ENCODE measurements at regions not wholly inside any gene's neighbourhood (a gene's known extent, or its start where the extent isn't known, plus 50 kb on each side); places are given as distances from the start of the nearest gene placed in this dataset.

DNA sequence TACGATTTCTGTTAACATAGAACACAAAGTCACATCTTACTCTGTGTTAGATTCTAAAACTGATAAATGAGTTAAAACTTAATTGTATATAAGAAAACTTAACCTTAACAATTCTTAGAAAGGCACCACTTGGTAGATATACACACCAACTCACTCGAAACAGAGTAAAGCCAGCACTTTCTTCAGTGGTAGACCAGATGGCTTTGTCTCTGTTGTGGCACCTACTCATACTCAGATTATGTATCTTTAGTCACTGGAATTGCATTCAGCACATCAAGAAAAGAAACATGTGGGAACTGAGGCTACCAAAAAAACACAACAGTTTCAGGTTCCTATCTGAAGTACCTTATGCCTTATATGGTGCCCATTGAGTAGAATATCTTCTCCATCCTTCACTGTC, 192.5 kb downstream of the ZNF608 start:
- no peak overlapping the region for H3K4me2 ChIP-seq (ENCODE audit: unreplicated experiment)
- no peak overlapping the region for H3K4me3 ChIP-seq
- H3K79me2 ChIP-seq (ENCODE audit: insufficient read depth), result no peaks in the 10 kb centered on the region
- in situ Hi-C loops (cut with MboI), result no loop called here
- H3K9ac ChIP-seq, result no peak overlapping the region
- H3F3A ChIP-seq (ENCODE audit: insufficient read depth), result no peaks in the 10 kb centered on the region
- TF ChIP-seq EZH2 (IDR thresholded peaks at IDR 0.05; ENCODE audit: insufficient read depth, poor library complexity, severe bottlenecking) (no peak), EZH2phosphoT487 (IDR thresholded peaks at IDR 0.05; ENCODE audit: insufficient read depth, low read depth) (no peak)
- H3K27me3 ChIP-seq (replicated peaks; ENCODE audit: insufficient read depth), result 0 out of 2 replicates have a peak, but pooled peaks cover 2% of the 10 kb centered on the region
- DNase-seq, result no peak
- H3K9me2 ChIP-seq (ENCODE audit: insufficient read depth), result no peaks in the 10 kb centered on the region
- 76 to 78% methylated on average over 2 of the region's 2 CpGs for WGBS, 2 experiments (ENCODE audit: low coverage in 1 of 2, low lambda C conversion rate in 2 of 2, missing lambda C conversion rate in 2 of 2)
- no peaks in the 10 kb centered on the region for H4K20me1 ChIP-seq (ENCODE audit: insufficient read depth)
- no peaks in the 10 kb centered on the region for H3K36me3 ChIP-seq (ENCODE audit: low read depth)
- H3K4me1 ChIP-seq (ENCODE audit: insufficient read depth), result no peaks in the 10 kb centered on the region
- H3K27ac ChIP-seq, result no peak overlapping the region
- H2AFZ ChIP-seq, result no peak overlapping the region
- no peaks in the 10 kb centered on the region for H3K9me3 ChIP-seq (ENCODE audit: low read depth)

DNA sequence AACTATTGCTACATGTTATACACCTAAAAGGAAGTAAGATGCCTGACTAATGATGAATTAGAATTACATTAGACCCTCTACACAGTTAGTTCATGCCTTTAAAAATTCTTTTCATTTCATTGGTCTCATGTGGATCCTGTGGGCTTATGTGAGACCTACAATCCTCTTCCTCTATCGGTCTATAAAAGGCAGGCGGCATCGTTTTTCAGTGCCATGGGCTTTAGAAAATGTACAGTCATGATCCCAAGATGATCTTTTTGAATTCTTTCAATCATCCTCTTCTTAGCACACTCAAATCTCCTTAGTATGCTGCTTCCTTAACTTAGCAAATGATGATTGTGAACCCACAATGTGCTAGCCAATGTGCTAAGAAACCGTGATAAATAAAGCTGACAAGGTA, 193.9 kb downstream of the ZNF608 start:
- Histone ChIP-seq H3K9me3 (ENCODE audit: low read depth) (no peaks in the 10 kb centered on the region), H4K20me1 (ENCODE audit: insufficient read depth) (no peaks in the 10 kb centered on the region), H3K79me2 (ENCODE audit: insufficient read depth) (no peaks in the 10 kb centered on the region), H3K27me3 (replicated peaks; ENCODE audit: insufficient read depth) (0 out of 2 replicates have a peak, but pooled peaks cover 2% of the 10 kb centered on the region), H2AFZ (no peak overlapping the region), H3K4me3 (no peak overlapping the region), H3K9me2 (ENCODE audit: insufficient read depth) (no peaks in the 10 kb centered on the region), H3F3A (ENCODE audit: insufficient read depth) (no peaks in the 10 kb centered on the region), H3K27ac (no peak overlapping the region), H3K4me1 (ENCODE audit: insufficient read depth) (no peaks in the 10 kb centered on the region), H3K9ac (no peak overlapping the region), H3K36me3 (ENCODE audit: low read depth) (no peaks in the 10 kb centered on the region), H3K4me2 (ENCODE audit: unreplicated experiment) (no peak overlapping the region)
- in situ Hi-C loops (cut with MboI), result no loop called here
- no peak for TF ChIP-seq EZH2phosphoT487 (IDR thresholded peaks at IDR 0.05; ENCODE audit: insufficient read depth, low read depth)
- TF ChIP-seq EZH2 (IDR thresholded peaks at IDR 0.05; ENCODE audit: insufficient read depth, poor library complexity, severe bottlenecking), result no peak
- WGBS, 2 experiments (ENCODE audit: low coverage in 1 of 2, low lambda C conversion rate in 2 of 2, missing lambda C conversion rate in 2 of 2), result 79 to 81% methylated on average over 4 of the region's 4 CpGs
- no peak for DNase-seq

DNA sequence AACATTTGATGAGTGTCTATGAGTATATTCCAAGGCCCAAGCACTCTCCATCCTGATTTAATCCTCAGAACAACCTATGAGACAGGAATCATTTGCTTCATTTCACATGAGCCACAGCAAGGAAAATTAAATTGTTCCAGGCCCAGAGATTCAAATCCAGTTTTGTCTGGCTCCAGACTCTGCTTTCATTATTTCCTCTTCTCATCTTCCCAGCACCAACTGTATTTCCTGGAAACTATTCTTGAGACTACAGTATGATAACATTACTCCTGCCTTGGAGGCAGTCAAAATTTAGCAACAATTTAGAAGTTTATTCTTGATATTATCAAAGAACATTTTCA, 194.5 kb downstream of the ZNF608 start:
- Histone ChIP-seq H3F3A (ENCODE audit: insufficient read depth) (no peaks in the 10 kb centered on the region), H3K27ac (no peak overlapping the region), H4K20me1 (ENCODE audit: insufficient read depth) (no peaks in the 10 kb centered on the region), H3K9ac (no peak overlapping the region), H3K4me2 (ENCODE audit: unreplicated experiment) (no peak overlapping the region), H3K79me2 (ENCODE audit: insufficient read depth) (no peaks in the 10 kb centered on the region), H3K9me2 (ENCODE audit: insufficient read depth) (no peaks in the 10 kb centered on the region), H3K4me1 (ENCODE audit: insufficient read depth) (no peaks in the 10 kb centered on the region), H3K9me3 (ENCODE audit: low read depth) (no peaks in the 10 kb centered on the region), H3K4me3 (no peak overlapping the region), H3K36me3 (ENCODE audit: low read depth) (no peaks in the 10 kb centered on the region), H2AFZ (no peak overlapping the region), H3K27me3 (replicated peaks; ENCODE audit: insufficient read depth) (0 out of 2 replicates have a peak, but pooled peaks cover 2% of the 10 kb centered on the region)
- in situ Hi-C loops (cut with MboI), result no loop called here
- DNase-seq, result no peak
- no peak for TF ChIP-seq EZH2phosphoT487 (IDR thresholded peaks at IDR 0.05; ENCODE audit: insufficient read depth, low read depth)
- no peak for TF ChIP-seq EZH2 (IDR thresholded peaks at IDR 0.05; ENCODE audit: insufficient read depth, poor library complexity, severe bottlenecking)

DNA sequence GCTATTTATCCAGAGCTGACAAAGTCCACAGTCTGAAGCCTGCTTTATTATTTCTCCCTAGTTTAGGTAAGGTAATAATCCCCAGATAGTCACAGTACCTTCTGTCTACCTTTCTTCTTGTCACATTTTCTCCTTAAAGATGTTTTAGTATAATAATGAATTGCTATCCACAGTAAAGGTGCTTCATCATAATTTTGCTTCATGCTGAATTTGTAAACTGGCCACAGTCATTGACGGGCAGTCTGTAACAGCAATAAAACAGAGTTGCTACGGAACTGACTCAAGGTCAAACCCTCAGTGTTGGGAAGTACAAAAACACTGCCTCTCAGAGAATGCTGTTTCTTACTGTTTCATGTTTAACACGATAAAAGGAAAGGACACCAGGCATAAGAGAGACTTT, 195.7 kb downstream of the ZNF608 start:
- Histone ChIP-seq H3K79me2 (ENCODE audit: insufficient read depth) (no peaks in the 10 kb centered on the region), H3F3A (ENCODE audit: insufficient read depth) (no peaks in the 10 kb centered on the region), H3K9me2 (ENCODE audit: insufficient read depth) (no peaks in the 10 kb centered on the region), H3K9ac (no peak overlapping the region), H3K9me3 (ENCODE audit: low read depth) (no peaks in the 10 kb centered on the region), H3K4me2 (ENCODE audit: unreplicated experiment) (no peak overlapping the region), H3K36me3 (ENCODE audit: low read depth) (no peaks in the 10 kb centered on the region), H3K4me1 (ENCODE audit: insufficient read depth) (no peaks in the 10 kb centered on the region), H4K20me1 (ENCODE audit: insufficient read depth) (no peaks in the 10 kb centered on the region), H2AFZ (no peak overlapping the region), H3K4me3 (no peak overlapping the region), H3K27me3 (replicated peaks; ENCODE audit: insufficient read depth) (0 out of 2 replicates have a peak, but pooled peaks cover 2% of the 10 kb centered on the region), H3K27ac (no peak overlapping the region)
- TF ChIP-seq EZH2 (IDR thresholded peaks at IDR 0.05; ENCODE audit: insufficient read depth, poor library complexity, severe bottlenecking) (no peak), EZH2phosphoT487 (IDR thresholded peaks at IDR 0.05; ENCODE audit: insufficient read depth, low read depth) (no peak)
- WGBS, 2 experiments (ENCODE audit: low coverage in 1 of 2, low lambda C conversion rate in 2 of 2, missing lambda C conversion rate in 2 of 2), result 73 to 85% methylated on average over 3 of the region's 3 CpGs
- in situ Hi-C loops (cut with MboI), result no loop called here
- no peak for DNase-seq

DNA sequence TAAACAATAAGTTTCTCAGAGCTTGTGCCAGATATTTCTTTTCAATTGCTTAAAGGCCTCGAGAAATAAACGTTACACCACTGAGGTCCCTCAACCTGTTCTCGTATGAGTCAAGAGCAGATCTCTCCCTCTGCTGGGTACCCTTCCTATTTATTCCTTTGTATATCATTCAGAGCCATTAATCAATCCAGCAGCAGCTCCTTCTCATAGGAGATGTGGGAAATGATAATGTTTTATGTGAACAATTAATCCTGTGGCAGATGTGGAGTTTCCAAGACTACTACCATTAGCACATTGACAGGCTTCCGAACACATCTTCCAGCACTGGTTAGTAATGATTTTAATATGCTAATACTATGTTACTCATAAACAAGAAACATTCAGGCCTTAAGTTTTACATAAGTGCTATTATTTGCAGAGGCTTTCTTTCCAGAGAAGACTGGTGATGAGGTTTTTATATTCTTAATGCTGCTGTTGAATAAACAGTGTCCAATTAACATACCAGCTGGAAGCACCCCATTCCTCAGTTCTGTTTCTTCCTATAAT, 196.5 kb downstream of the ZNF608 start:
- in situ Hi-C loops (cut with MboI), result no loop called here
- TF ChIP-seq EZH2phosphoT487 (IDR thresholded peaks at IDR 0.05; ENCODE audit: insufficient read depth, low read depth), result no peak
- no peak for TF ChIP-seq EZH2 (IDR thresholded peaks at IDR 0.05; ENCODE audit: insufficient read depth, poor library complexity, severe bottlenecking)

More for the DNA sequence above, 196.5 kb downstream of the ZNF608 start:
- no peaks in the 10 kb centered on the region for H3K36me3 ChIP-seq (ENCODE audit: low read depth)
- H4K20me1 ChIP-seq (ENCODE audit: insufficient read depth), result no peaks in the 10 kb centered on the region
- H3K27ac ChIP-seq, result no peak overlapping the region
- H3K27me3 ChIP-seq (replicated peaks; ENCODE audit: insufficient read depth), result 0 out of 2 replicates have a peak, but pooled peaks cover 2% of the 10 kb centered on the region
- no peak for DNase-seq
- H3K9me2 ChIP-seq (ENCODE audit: insufficient read depth), result no peaks in the 10 kb centered on the region
- H2AFZ ChIP-seq, result no peak overlapping the region
- no peaks in the 10 kb centered on the region for H3K9me3 ChIP-seq (ENCODE audit: low read depth)
- H3F3A ChIP-seq (ENCODE audit: insufficient read depth), result no peaks in the 10 kb centered on the region
- H3K4me3 ChIP-seq, result no peak overlapping the region
- H3K4me2 ChIP-seq (ENCODE audit: unreplicated experiment), result no peak overlapping the region
- H3K79me2 ChIP-seq (ENCODE audit: insufficient read depth), result no peaks in the 10 kb centered on the region
- H3K9ac ChIP-seq, result no peak overlapping the region
- WGBS, 2 experiments (ENCODE audit: low coverage in 1 of 2, low lambda C conversion rate in 2 of 2, missing lambda C conversion rate in 2 of 2), result 76 to 87% methylated on average over 4 of the region's 4 CpGs
- H3K4me1 ChIP-seq (ENCODE audit: insufficient read depth), result no peaks in the 10 kb centered on the region
